ENCODE measurements at regions not wholly inside any gene's neighbourhood (a gene's known extent, or its start where the extent isn't known, plus 50 kb on each side); places are given as distances from the start of the nearest gene placed in this dataset.

DNA sequence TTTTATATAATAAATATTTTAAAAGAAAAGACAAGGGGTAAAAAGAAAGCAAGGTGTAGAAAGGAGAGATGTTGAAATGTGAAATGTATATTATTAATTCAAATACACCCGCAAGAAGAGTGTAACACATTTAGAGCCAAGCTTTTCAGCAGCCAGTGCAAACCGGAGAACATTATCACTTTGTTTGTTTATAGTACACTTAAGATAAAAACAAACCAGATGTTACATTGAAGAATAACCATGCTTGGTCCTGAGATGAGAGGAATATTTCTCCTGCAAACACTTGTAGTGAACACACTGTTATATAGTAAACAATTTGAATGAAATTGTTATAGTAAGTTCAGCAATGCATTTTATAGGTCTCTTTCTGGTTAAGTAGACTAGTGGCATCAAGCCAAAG lies 1441.5 kb downstream of the OTOL1 start:
- Mint-ChIP-seq H3K27me3 (ENCODE audit: low read depth) (no peaks in the 10 kb centered on the region), H3K27ac (no peak overlapping the region), H3K36me3 (ENCODE audit: low read depth) (no peaks in the 10 kb centered on the region), H3K9me3 (peaks cover 5% of the 10 kb centered on the region), H3K4me3 (no peak overlapping the region), H3K4me1 (peaks cover 6% of the 10 kb centered on the region)
- no peak for TF ChIP-seq CTCF (IDR thresholded peaks at IDR 0.05; ENCODE audit: unreplicated experiment in 3 of 3)

- Mint-ChIP-seq H3K9me3 (peaks cover 5% of the 10 kb centered on the region), H3K27ac (no peak overlapping the region), H3K27me3 (ENCODE audit: low read depth) (no peaks in the 10 kb centered on the region), H3K4me3 (no peak overlapping the region), H3K4me1 (no peaks in the 10 kb centered on the region), H3K36me3 (ENCODE audit: low read depth) (no peaks in the 10 kb centered on the region)
- no peak for TF ChIP-seq CTCF (IDR thresholded peaks at IDR 0.05; ENCODE audit: unreplicated experiment in 3 of 3)
These were observed 1449.0 kb downstream of the OTOL1 start for GRCh38 chr3:162945626-162946025.

DNA sequence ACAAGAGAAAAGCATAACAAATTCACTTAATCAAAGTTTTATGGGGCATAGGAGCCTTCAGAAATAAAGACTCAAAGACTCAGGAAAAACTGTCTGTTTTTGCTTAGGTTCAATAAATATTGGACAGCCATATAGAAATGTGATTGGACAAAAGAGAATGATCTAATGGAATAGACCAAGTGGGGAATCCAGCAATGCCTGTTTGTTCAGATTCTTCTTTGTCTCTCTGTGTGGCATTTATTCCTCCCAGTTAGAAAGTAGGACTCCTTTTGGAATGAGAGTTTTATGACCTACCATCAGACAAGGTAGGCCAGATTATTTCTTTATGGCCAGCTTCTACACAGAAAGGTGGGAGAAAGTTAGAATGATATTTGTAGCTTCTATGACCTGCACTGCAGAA lies 1460.1 kb downstream of the OTOL1 start:
- H3K4me3 Mint-ChIP-seq: no peak overlapping the region
- no peak overlapping the region for H3K27ac Mint-ChIP-seq
- peaks cover 2% of the 10 kb centered on the region for H3K9me3 Mint-ChIP-seq
- TF ChIP-seq CTCF (IDR thresholded peaks at IDR 0.05; ENCODE audit: unreplicated experiment in 3 of 3): no peak
- no peaks in the 10 kb centered on the region for H3K36me3 Mint-ChIP-seq (ENCODE audit: low read depth)
- H3K4me1 Mint-ChIP-seq: no peaks in the 10 kb centered on the region
- no peaks in the 10 kb centered on the region for H3K27me3 Mint-ChIP-seq (ENCODE audit: low read depth)

- TF ChIP-seq CTCF (IDR thresholded peaks at IDR 0.05; ENCODE audit: unreplicated experiment in 3 of 3): no peak
- no peaks in the 10 kb centered on the region for H3K27me3 Mint-ChIP-seq (ENCODE audit: low read depth)
These were observed 1463.7 kb downstream of the OTOL1 start for GRCh38 chr3:162960269-162960668.

DNA sequence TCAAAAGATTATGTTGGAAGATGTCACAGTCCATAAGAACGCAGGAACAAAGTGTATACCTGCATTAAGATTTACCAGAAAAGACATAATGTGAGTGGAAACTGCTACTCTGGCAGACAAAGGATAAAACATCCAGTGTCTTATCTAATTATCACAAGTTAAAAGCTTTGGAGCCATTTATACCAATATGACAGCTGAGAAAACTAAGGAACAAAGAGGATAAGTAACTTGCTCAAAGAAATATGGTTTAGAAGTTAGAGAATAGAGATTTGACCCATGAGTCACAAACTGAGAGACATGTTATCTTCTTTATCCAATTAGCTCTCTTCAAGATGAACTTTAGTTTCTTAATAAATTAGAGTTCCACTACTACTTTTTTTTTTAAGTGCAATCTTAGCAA lies 1473.7 kb downstream of the OTOL1 start:
- Mint-ChIP-seq H3K27ac (no peak overlapping the region), H3K9me3 (peaks cover 22% of the 10 kb centered on the region), H3K27me3 (ENCODE audit: low read depth) (no peaks in the 10 kb centered on the region), H3K4me3 (no peak overlapping the region), H3K4me1 (no peaks in the 10 kb centered on the region), H3K36me3 (ENCODE audit: low read depth) (no peaks in the 10 kb centered on the region)
- TF ChIP-seq CTCF (IDR thresholded peaks at IDR 0.05; ENCODE audit: unreplicated experiment in 3 of 3): no peak

More at GRCh38 chr3:162960269-162960668, 1463.7 kb downstream of the OTOL1 start:
- Mint-ChIP-seq H3K9me3 (peaks cover 11% of the 10 kb centered on the region), H3K36me3 (ENCODE audit: low read depth) (no peaks in the 10 kb centered on the region), H3K4me1 (no peaks in the 10 kb centered on the region), H3K4me3 (no peak overlapping the region), H3K27ac (no peak overlapping the region)

- no peak overlapping the region for H3K4me3 Mint-ChIP-seq
- H3K36me3 Mint-ChIP-seq (ENCODE audit: low read depth): no peaks in the 10 kb centered on the region
- no peaks in the 10 kb centered on the region for H3K4me1 Mint-ChIP-seq
- no peak for TF ChIP-seq CTCF (IDR thresholded peaks at IDR 0.05; ENCODE audit: unreplicated experiment in 3 of 3)
- peaks cover 17% of the 10 kb centered on the region for H3K9me3 Mint-ChIP-seq
- no peaks in the 10 kb centered on the region for H3K27me3 Mint-ChIP-seq (ENCODE audit: low read depth)
- H3K27ac Mint-ChIP-seq: no peak overlapping the region
These were observed 1475.1 kb downstream of the OTOL1 start for GRCh38 chr3:162971715-162972114.

Measured in nephron (organoid).